ENCODE measurements at regions not wholly inside any gene's neighbourhood (a gene's known extent, or its start where the extent isn't known, plus 50 kb on each side); places are given as distances from the start of the nearest gene placed in this dataset.

- no peak for DNase-seq (ENCODE audit: low read depth in 2 of 2)
Measured at GRCh38 chr17:73783382-73783766, 139.1 kb upstream of the SDK2 start.

DNA sequence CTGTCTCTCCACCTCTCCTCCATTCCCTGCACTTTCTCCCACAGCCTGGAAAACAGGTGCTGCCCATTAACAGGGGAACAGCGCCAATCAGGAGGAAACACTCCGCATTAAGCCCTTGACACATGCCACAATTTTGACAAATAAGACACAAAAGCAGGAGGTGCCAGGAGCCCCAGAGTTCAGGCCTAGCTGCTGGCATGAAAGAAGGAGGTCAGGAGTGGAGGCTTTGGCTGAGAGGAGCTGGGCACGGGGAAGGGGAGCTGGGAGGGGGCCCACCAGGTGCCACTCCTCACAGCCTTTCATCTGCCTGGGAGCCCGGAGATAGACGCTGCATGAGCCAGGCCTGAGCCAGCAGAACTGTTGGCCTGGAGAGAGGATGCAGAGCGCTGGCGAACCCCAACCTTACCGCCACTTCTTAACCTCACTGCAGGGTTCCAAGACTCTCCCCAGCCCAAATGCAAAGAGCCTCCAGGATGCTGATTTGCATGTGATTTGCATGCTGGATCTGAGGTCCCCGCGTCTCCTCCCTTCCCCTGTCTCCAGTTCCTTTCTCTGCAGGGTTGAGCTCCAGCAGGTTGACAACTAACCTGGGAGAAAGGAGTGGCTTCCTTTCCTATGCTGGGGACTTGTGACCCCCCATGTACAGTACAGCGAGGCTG lies 139.8 kb upstream of the SDK2 start:
- no peak for DNase-seq (ENCODE audit: low read depth in 2 of 2)

DNA sequence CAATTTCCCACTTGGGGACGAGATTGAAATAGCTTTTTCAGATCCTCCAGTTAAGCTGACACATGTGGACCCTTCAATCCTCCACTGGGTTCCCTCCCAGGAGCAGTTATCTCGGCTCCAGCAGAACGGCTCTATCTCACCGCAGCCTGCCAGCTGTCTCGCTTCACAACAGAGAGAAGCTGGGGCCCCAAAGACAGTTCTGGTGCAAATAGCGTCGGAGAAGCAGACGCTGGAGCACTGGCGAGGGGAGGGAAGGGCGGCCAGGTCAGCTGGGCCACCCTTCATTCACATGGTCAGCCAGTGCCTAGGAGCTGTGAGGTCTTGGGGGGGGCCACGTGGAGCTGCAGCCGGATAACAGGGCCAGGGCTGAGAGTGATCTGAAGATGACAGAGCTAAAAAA lies 141.3 kb upstream of the SDK2 start:
- DNase-seq (ENCODE audit: low read depth in 2 of 2): no peak

- no peak for DNase-seq (ENCODE audit: low read depth in 2 of 2)
Measured at GRCh38 chr17:73785958-73786743, 141.9 kb upstream of the SDK2 start.

DNA sequence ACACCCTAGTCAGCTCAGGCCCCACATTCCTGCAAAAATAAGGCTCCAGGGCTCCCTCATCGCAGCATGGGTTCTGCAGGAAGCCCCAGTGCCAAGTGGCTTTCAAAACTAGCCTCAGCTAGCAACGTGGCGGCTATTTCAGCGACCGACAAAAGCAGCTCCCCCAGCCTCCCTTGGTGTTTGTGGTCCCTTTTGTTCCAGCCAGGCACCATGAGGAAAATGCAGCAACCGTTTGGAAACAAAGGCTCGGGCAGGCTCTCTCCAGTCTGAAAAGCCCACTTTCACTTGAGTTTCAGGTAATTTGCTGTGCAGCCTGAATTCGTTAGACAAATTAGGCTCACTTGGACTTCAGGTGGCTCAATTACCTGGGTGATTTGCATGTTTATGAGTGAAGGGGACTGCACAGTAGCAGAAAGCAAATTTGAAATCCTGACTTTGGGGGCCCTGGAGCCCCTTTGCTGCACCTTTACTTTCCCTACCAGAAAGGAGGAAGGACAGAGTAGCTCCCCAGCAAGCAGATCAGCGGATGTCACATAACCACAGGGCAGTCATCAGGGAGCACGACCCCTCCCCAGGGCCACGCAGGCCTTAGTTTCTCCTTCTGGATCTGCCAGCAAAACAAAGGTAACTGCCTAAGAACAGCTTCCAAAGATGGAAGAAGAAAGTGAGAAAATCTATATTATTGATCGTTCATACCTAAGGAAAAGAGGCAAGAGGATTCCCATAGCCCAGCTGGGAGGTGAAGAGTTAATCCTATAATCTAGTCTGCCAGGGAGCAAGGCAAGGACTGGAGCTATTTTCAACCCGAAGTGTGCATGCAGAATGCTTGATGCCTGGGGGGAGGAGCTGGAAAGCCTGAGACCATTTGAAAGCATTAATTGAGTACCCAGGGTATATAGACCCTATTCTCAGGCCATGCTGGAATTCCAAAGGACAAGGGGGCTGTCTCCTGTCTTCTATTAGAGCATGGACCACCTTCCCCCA lies 143.1 kb upstream of the SDK2 start:
- no peak for DNase-seq (ENCODE audit: low read depth in 2 of 2)

DNA sequence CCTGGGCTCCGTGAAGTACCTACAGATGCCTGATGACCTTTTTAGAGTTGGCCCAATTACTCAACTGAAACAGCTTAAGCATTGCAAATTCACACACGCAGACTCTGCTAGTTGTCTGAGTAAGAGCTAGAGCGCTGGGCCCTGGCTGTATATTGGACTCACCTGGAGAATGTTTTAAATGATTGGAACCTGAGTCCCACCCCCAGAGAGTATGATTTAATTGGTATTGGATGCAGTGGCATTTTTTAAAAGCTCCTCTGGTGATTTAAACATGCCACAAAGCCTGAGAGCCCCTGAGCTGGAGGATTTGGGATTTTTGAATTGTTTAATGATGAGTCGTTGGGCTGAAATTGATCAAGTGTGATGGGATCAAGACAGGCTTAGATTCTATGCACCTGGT lies 143.9 kb upstream of the SDK2 start:
- no peak for DNase-seq (ENCODE audit: low read depth in 2 of 2)

- no peak for DNase-seq (ENCODE audit: low read depth in 2 of 2)
Measured at GRCh38 chr17:73791121-73791520, 146.9 kb upstream of the SDK2 start.

GRCh38 chr17:73791631-73792030 lies 147.4 kb upstream of the SDK2 start:
- no peak for DNase-seq (ENCODE audit: low read depth in 2 of 2)

- DNase-seq (ENCODE audit: low read depth in 2 of 2): no peak
Measured at GRCh38 chr17:73792994-73793393, 148.7 kb upstream of the SDK2 start.

DNA sequence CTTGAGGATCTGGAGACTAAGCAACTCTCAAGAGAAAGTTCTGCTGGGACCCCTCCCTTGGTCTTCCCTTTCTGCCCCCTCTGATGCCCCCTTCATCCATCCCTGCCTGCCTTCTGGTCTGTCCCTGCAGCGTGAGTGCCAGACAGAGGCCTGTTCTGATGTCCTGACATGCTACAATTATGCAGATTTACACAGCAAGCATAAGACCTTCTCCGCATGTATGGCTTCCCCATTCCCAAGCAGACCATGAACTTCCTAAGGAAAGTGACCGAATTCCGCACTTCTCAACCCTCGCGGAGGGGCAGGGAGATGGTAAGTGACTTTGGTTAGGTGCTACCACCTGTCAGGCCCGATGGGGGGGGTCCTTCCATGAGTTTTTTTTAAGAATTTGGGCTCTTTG lies 150.1 kb upstream of the SDK2 start:
- no peak for DNase-seq (ENCODE audit: low read depth in 2 of 2)

DNA sequence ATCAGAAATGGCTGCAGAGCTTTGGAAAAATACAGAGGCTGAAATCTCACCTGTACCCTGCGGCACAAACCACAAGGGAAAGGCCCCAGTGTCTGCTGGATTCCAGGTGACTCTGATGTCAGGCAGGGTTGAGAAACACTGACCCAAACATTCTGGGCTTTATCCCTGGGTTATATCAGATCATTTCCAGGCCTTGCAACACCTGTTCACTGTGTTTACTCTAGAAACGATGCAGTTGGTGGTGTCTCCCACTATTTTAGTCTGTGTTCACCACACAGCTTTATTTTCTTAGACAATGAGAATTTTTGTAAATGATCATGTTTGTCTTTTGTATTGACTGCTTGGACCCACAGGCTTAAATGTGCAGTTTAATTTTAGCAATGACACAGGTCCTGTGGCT lies 151.5 kb upstream of the SDK2 start:
- DNase-seq (ENCODE audit: low read depth in 2 of 2): no peak

- no peak for DNase-seq (ENCODE audit: low read depth in 2 of 2)
Measured at GRCh38 chr17:73797594-73798110, 153.4 kb upstream of the SDK2 start.

- no peak for DNase-seq (ENCODE audit: low read depth in 2 of 2)
Measured at GRCh38 chr17:73798111-73798748, 154.0 kb upstream of the SDK2 start.

- DNase-seq (ENCODE audit: low read depth in 2 of 2): no peak
Measured at GRCh38 chr17:73799096-73799495, 154.9 kb upstream of the SDK2 start.

DNA sequence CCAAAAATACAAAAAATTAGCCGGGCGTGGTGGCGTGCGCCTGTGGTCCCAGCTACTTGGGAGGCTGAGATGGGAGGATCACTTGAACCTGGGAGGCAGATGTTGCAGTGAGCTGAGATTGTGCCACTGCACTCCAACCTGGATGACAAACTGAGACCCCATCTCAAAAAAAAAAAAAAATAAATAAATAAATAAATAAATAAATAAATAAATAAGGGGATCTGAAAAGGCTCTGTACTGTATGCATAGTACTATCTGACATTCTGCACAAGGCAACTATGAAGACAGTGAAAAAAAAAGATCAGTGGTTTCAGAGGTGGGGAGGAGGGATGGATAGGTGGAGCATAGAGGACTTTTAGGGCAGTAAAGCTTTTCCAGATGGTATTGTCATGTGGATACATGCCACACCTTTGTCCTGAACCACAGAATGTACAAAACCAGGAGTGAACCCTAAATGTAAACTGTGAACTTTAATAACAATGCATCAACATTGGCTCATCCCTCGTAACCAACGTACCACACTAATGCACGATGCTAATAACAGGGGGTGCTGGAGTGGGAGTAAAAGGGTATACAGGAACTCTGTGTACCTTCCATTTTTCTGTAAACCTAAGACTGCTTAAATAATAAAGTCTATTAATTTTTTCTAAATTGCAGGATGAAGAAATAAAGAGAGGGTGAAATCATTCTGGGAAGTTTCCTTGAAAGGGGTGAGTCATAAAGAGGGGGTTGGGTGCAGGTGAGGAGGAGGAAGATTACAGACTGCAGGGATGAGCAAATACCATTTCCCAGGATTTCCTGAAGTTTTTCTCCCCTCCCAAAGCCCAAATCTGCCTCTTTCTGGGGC lies 155.8 kb upstream of the SDK2 start:
- no peak for DNase-seq (ENCODE audit: low read depth in 2 of 2)

DNA sequence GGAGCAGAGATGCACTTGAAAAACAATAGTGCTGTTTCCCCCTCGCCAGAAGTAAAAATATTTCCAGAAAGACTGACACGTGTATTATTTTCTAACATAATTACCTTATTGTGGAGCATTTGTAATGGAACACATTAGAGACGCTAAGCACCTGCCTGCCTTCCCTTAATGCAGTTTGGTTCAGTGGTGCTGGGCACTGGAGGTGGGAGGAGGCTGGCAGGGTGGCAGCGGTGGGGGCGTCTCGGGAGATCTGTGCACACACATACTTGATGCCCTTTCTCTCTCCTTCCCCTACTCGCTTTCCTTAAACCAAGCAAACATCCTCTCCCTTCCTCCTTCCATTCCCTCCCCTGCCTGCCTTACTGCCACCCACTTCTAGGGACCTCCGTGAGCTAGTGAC lies 156.6 kb upstream of the SDK2 start:
- DNase-seq (ENCODE audit: low read depth in 2 of 2): no peak

- DNase-seq (ENCODE audit: low read depth in 2 of 2): no peak
Measured at GRCh38 chr17:73801455-73802100, 157.3 kb upstream of the SDK2 start.

GRCh38 chr17:73802314-73802713 lies 158.1 kb upstream of the SDK2 start:
- no peak for DNase-seq (ENCODE audit: low read depth in 2 of 2)

GRCh38 chr17:73802871-73803270 lies 158.6 kb upstream of the SDK2 start:
- DNase-seq (ENCODE audit: low read depth in 2 of 2): no peak

DNA sequence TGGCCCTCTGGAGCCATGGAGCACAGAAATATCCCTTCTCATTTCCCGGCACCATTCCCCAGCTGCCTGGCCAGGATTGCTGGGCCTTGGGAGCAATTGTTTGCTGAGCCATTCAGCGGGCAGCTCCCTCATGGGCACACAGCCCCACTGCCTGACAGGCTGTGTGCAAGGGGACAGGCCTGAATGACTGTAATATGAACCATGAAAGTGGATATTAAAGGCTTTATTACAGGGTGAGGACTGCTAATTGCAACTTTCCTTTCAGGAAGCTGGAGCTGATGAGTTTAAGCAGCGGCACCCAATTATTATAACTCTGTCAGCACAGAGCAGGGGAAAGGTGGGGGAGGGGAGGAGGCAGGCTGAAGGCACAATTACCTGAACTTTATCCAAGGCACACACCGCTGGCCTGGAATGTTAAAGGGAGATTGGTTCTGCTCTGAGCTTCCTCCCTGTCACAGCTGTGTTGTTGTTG lies 159.8 kb upstream of the SDK2 start:
- DNase-seq (ENCODE audit: low read depth in 2 of 2): no peak

All from stimulated activated CD8-positive, alpha-beta memory T cell treated with anti-CD3 and anti-CD28 coated beads, Interleukin-15, amount 100 ng/mL, for 48 hours (primary cell).